GM12878 (cell line): ENCODE measurements at regions not wholly inside any gene's neighbourhood (a gene's known extent, or its start where the extent isn't known, plus 50 kb on each side); places are given as distances from the start of the nearest gene placed in this dataset.

Experiments
- ATAC-seq: fragments of 200-7000 bp; cut with Tn5 transposase; 3 replicates; pipeline ENCODE4 v1.9.1; 2020; ENCODE audit warnings: mild to moderate bottlenecking, moderate library complexity
- BruUV-seq: library from RNA; stranded (reverse); fragments of 400-500 nt; replicated peaks from 2 replicates; lab custom pipeline; 2021; lab: Mats Ljungman, UMichigan
- CTCF ChIA-PET: fragments of 300-600 bp; sonication (Branson Sonifier 250); formaldehyde crosslinking; extraction: SDS; loops from one replicate; lab custom pipeline; 2021; ENCODE audit warnings: inconsistent platforms; lab: Yijun Ruan, JAX
- POLR2A ChIA-PET: fragments of 350-600 bp; formaldehyde crosslinking; extraction: SDS; loops from one replicate; lab custom pipeline; 2021; ENCODE audit warnings: inconsistent platforms; lab: Charles Lee
- RAD21 ChIA-PET: fragments of 300-600 bp; sonication (Branson Sonifier 250); formaldehyde crosslinking; loops from one replicate; lab custom pipeline; 2023; ENCODE audit warnings: antibody characterized with exemption; ENCODE audit not compliant: unreplicated experiment; lab: Charles Lee
- SMC1A ChIA-PET: fragments of 300-600 bp; sonication (Branson Sonifier 250); formaldehyde crosslinking; loops from one replicate; lab custom pipeline; 2023; ENCODE audit not compliant: unreplicated experiment, uncharacterized antibody; lab: Charles Lee
- DNase-seq: peaks from one replicate; pipeline ENCODE4 v3.0.0-alpha.2; 2011; ENCODE audit warnings: low read depth, low spot score
- FAIRE-seq: peaks from 3 replicates; lab custom pipeline; 2011; peaks lifted over from hg19 to GRCh38; lab: Jason Lieb, UNC
- H2AFZ ChIP-seq: 2 replicates; pipeline ENCODE4 v1.6.0; 2011; ENCODE audit warnings: low read depth, low read length, control low read depth; ENCODE audit not compliant: control insufficient read depth
- H3K27ac ChIP-seq: 2 replicates; pipeline ENCODE4 v1.5.1; 2011; ENCODE audit warnings: control low read depth; ENCODE audit not compliant: control insufficient read depth, insufficient read depth
- H3K27me3 ChIP-seq, 2 experiments: replicated peaks in 1 of 2; 2 replicates each; pipeline versions ENCODE4 v1.6.0 to v1.6.1; 2011; ENCODE audit warnings: low read length in 1 of 2; ENCODE audit not compliant: control insufficient read depth in 2 of 2, insufficient read depth in 2 of 2
- H3K36me3 ChIP-seq, 2 experiments: 2 replicates each; pipeline ENCODE4 v1.5.1; 2011; ENCODE audit warnings: low read length in 1 of 2; ENCODE audit not compliant: control insufficient read depth in 2 of 2, insufficient read depth in 2 of 2
- H3K4me1 ChIP-seq: 2 replicates; pipeline ENCODE4 v1.6.1; 2011; ENCODE audit warnings: mild to moderate bottlenecking, low read length, moderate library complexity, mixed read lengths; ENCODE audit not compliant: control insufficient read depth, insufficient read depth
- H3K4me2 ChIP-seq: 2 replicates; pipeline ENCODE4 v1.6.0; 2011; ENCODE audit warnings: control low read depth; ENCODE audit not compliant: control insufficient read depth, insufficient read depth
- H3K4me3 ChIP-seq: fragments of 200-600 bp; sonication (generic); 2 replicates; pipeline ENCODE4 v1.5.1; 2016
- H3K79me2 ChIP-seq: 2 replicates; pipeline ENCODE4 v1.6.0; 2011; ENCODE audit warnings: low read length; ENCODE audit not compliant: control insufficient read depth, insufficient read depth
- H3K9ac ChIP-seq: 2 replicates; pipeline ENCODE4 v1.8.0; 2011; ENCODE audit warnings: low read length, control low read depth, mixed read lengths; ENCODE audit not compliant: control insufficient read depth, insufficient read depth
- H3K9me3 ChIP-seq: replicated peaks from 3 replicates; pipeline ENCODE4 v1.5.1; 2011; ENCODE audit warnings: mild to moderate bottlenecking, low read length; ENCODE audit not compliant: control insufficient read depth, insufficient read depth
- H4K20me1 ChIP-seq: 2 replicates; pipeline ENCODE4 v1.6.0; 2011; ENCODE audit not compliant: control insufficient read depth, insufficient read depth
- CBFB ChIP-seq: IDR thresholded peaks from 2 replicates; pipeline ENCODE4 v1.6.1; 2016; ENCODE audit warnings: antibody characterized with exemption, low read depth
- CBX5 ChIP-seq: sonication (generic); IDR thresholded peaks from 2 replicates; pipeline ENCODE4 v1.6.1; 2016; ENCODE audit warnings: low read depth, moderate library complexity, mild to moderate bottlenecking, inconsistent platforms
- CEBPB ChIP-seq, 2 experiments: fragments of 150-350 bp in 1 of 2; IDR thresholded peaks; 2 replicates each; pipeline ENCODE4 v1.6.1; 2012 to 2014; ENCODE audit warnings: low read depth in 2 of 2, low read length in 2 of 2, borderline replicate concordance in 1 of 2, inconsistent platforms in 1 of 2
- CREB1 ChIP-seq: IDR thresholded peaks from 2 replicates; pipeline ENCODE4 v1.6.1; 2012; ENCODE audit warnings: low read depth, mild to moderate bottlenecking, inconsistent platforms
- E2F4 ChIP-seq: IDR thresholded peaks from 2 replicates; pipeline ENCODE4 v1.6.1; 2012; ENCODE audit warnings: low read depth, low read length, improper control_type of control experiment
- IKZF1 ChIP-seq: fragments of 450-650 bp; conservative IDR thresholded peaks from 2 replicates; pipeline ENCODE4 v1.6.1; 2017; ENCODE audit warnings: antibody characterized with exemption, mild to moderate bottlenecking
- KLF5 ChIP-seq: fragments of 450-650 bp; IDR thresholded peaks from 2 replicates; pipeline ENCODE4 v1.6.1; 2014; ENCODE audit warnings: mild to moderate bottlenecking; ENCODE audit not compliant: partially characterized antibody
- POLR2AphosphoS2 ChIP-seq: IDR thresholded peaks from 2 replicates; pipeline ENCODE4 v1.6.1; 2011; ENCODE audit warnings: low read depth, mild to moderate bottlenecking, low read length, improper control_type of control experiment, moderate library complexity
- SUPT20H ChIP-seq: IDR thresholded peaks from 2 replicates; pipeline ENCODE4 v1.6.1; 2011; ENCODE audit warnings: low read depth, mild to moderate bottlenecking, low read length, moderate library complexity, borderline replicate concordance; ENCODE audit not compliant: control insufficient read depth
- TCF12 ChIP-seq: IDR thresholded peaks from 2 replicates; pipeline ENCODE4 v1.6.1; 2011; ENCODE audit warnings: low read depth, mild to moderate bottlenecking, low read length
- ZBTB40 ChIP-seq: fragments of 450-650 bp; IDR thresholded peaks from 2 replicates; pipeline ENCODE4 v1.6.1; 2016; ENCODE audit warnings: mild to moderate bottlenecking, moderate library complexity, borderline replicate concordance
- WGBS: methylation state at CpG from one replicate; pipeline ENCODE4 v1.1.6; 2016; ENCODE audit warnings: low lambda C conversion rate; ENCODE audit not compliant: insufficient replicate concordance, insufficient coverage; ENCODE audit errors: missing lambda C conversion rate; 5-methylcytosine and 5-hydroxymethylcytosine counted together
- in situ Hi-C: fragments of 300-500 bp; cut with MboI; formaldehyde crosslinking; loops from 9 replicates; pipeline ENCODE4 v1.14.3; 2018; ENCODE audit warnings: mixed read lengths
- intact Hi-C: fragments of 100-400 bp; cut with micrococcal nuclease; formaldehyde crosslinking; loops from one replicate; pipeline ENCODE4 v1.14.2; 2022; ENCODE audit not compliant: unreplicated experiment
- TF ChIP-seq, protein P1 (sequence below): IDR thresholded peaks from 2 replicates; pipeline ENCODE4 v1.6.1; 2012; ENCODE audit warnings: low read depth, low read length, improper control_type of control experiment

DNA sequence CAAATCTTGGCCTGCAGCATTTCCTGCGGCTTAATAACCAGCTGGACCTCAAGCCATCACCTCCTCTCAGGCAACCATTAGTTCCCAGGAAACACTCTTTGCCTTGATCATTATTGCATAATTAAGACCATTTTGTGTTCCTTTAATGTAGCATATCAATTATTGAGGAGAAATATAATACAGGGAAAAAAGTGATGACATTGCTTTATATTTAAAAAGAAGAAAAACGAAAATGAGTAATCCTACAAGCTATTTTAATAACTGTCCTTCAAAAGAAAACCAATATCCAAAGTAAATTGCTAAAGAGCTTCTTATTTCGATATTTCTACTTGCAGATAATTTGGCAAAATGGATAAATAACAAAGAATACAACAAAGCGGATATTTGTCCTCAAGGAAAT is 1084.7 kb downstream of the EFNB2 start:
- Histone ChIP-seq H2AFZ (no peak overlapping the region), H3K9ac (no peak overlapping the region), H3K79me2 (no peaks in the 10 kb centered on the region), H4K20me1 (no peaks in the 10 kb centered on the region), H3K4me1 (no peaks in the 10 kb centered on the region), H3K9me3 (no peaks in the 10 kb centered on the region), H3K4me2 (no peak overlapping the region), H3K27ac (no peak overlapping the region), H3K27me3 (no peaks in the 10 kb centered on the region), H3K4me3 (no peak overlapping the region), H3K36me3 (no peaks in the 10 kb centered on the region)
- RAD21 ChIA-PET: interaction anchor here (1.2 kb wide), 1 partner anchor 19 kb away, joined by 4 read pairs; no protein-coding TSS in a partner anchor
- SMC1A ChIA-PET: interaction anchor here (1.3 kb wide), 1 partner anchor 21 kb away, joined by 3 read pairs; no protein-coding TSS in a partner anchor
- CTCF ChIA-PET: no interaction called here
- intact Hi-C loops (no loop called here), in situ Hi-C loops (no loop called here)
- POLR2A ChIA-PET: interaction anchor here (0.7 kb wide), 1 partner anchor 840 kb away, joined by 3 read pairs; no protein-coding TSS in a partner anchor
- DNase-seq (no peak), FAIRE-seq (no peak), ATAC-seq (no peak)
- WGBS: 9% methylated on average over 4 of the region's 4 CpGs
- BruUV-seq: no TSS peak
- no peak for TF ChIP-seq CEBPB (IDR thresholded peaks at IDR 0.05; ENCODE audit: borderline replicate concordance in 1 of 2, low read depth in 2 of 2, low read length in 2 of 2)
- no peak for TF ChIP-seq IKZF1
- TF ChIP-seq TCF12: no peak
- TF ChIP-seq CBFB: no peak
- TF ChIP-seq POLR2AphosphoS2: no peak
- TF ChIP-seq SUPT20H: no peak
- no peak for TF ChIP-seq CBX5
- TF ChIP-seq CREB1: no peak

- intact Hi-C loops (no loop called here), in situ Hi-C loops (no loop called here)
- H2AFZ ChIP-seq: no peak overlapping the region
- no peaks in the 10 kb centered on the region for H3K36me3 ChIP-seq
- BruUV-seq: no TSS peak
- 0% methylated on average over 1 of the region's 1 CpG for WGBS
- no peak overlapping the region for H3K27ac ChIP-seq
- no peaks in the 10 kb centered on the region for H4K20me1 ChIP-seq
- no peak for DNase-seq
- ATAC-seq: no peak
- POLR2A ChIA-PET: no interaction called here
- H3K9ac ChIP-seq: no peak overlapping the region
- FAIRE-seq: no peak
- H3K79me2 ChIP-seq: no peaks in the 10 kb centered on the region
- H3K27me3 ChIP-seq: no peaks in the 10 kb centered on the region
- H3K4me3 ChIP-seq: no peak overlapping the region
- H3K4me1 ChIP-seq: no peaks in the 10 kb centered on the region
- RAD21 ChIA-PET: no interaction called here
- CTCF ChIA-PET: no interaction called here
- H3K9me3 ChIP-seq: no peaks in the 10 kb centered on the region
- no peak overlapping the region for H3K4me2 ChIP-seq
- SMC1A ChIA-PET: no interaction called here
- TF ChIP-seq ZBTB40: no peak
- TF ChIP-seq KLF5: no peak
- TF ChIP-seq, protein P1, sequence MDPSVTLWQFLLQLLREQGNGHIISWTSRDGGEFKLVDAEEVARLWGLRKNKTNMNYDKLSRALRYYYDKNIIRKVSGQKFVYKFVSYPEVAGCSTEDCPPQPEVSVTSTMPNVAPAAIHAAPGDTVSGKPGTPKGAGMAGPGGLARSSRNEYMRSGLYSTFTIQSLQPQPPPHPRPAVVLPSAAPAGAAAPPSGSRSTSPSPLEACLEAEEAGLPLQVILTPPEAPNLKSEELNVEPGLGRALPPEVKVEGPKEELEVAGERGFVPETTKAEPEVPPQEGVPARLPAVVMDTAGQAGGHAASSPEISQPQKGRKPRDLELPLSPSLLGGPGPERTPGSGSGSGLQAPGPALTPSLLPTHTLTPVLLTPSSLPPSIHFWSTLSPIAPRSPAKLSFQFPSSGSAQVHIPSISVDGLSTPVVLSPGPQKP: no peak
- TF ChIP-seq CBFB: no peak
- no peak for TF ChIP-seq E2F4
These were observed 1086.7 kb downstream of the EFNB2 start for GRCh38 chr13:105448811-105449210.
